SK-N-SH treated with all-trans-retinoic acid at 6 μM for 48 hours (cell line): ENCODE measurements at regions not wholly inside any gene's neighbourhood (a gene's known extent, or its start where the extent isn't known, plus 50 kb on each side); places are given as distances from the start of the nearest gene placed in this dataset.

Experiments used
- ATAC-seq: fragments of 200-7000 bp; cut with Tn5 transposase; 3 replicates; pipeline ENCODE4 v1.9.1; 2020; ENCODE audit warnings: mild to moderate bottlenecking, moderate library complexity
- ARNTL ChIP-seq: fragments of 450-650 bp; formaldehyde crosslinking; IDR thresholded peaks from 2 replicates; pipeline ENCODE4 v1.5.0; 2020; ENCODE audit warnings: low read depth, mild to moderate bottlenecking, moderate library complexity, borderline replicate concordance
- BACH2 ChIP-seq: fragments of 250-450 bp; sonication (Bioruptor Pico); IDR thresholded peaks from 2 replicates; pipeline ENCODE4 v1.9.0; 2021; ENCODE audit warnings: mild to moderate bottlenecking, borderline replicate concordance
- CSDC2 ChIP-seq: fragments of 250-450 bp; sonication (Bioruptor Pico); IDR thresholded peaks from 2 replicates; pipeline ENCODE4 v1.5.0; 2020; ENCODE audit warnings: mild to moderate bottlenecking, moderate library complexity
- ESRRG ChIP-seq: fragments of 250-450 bp; sonication (Bioruptor Pico); IDR thresholded peaks from 2 replicates; pipeline ENCODE4 v1.6.1; 2021; ENCODE audit warnings: mild to moderate bottlenecking
- GLIS3 ChIP-seq: fragments of 250-450 bp; sonication (Bioruptor Pico); IDR thresholded peaks from 2 replicates; pipeline ENCODE4 v1.5.0; 2020; ENCODE audit warnings: mild to moderate bottlenecking, moderate library complexity
- OSR1 ChIP-seq: fragments of 250-450 bp; sonication (Bioruptor Pico); IDR thresholded peaks from 2 replicates; pipeline ENCODE4 v1.8.0; 2022; ENCODE audit warnings: moderate library complexity, mild to moderate bottlenecking, inconsistent platforms
- PPARA ChIP-seq: fragments of 250-450 bp; sonication (Bioruptor Pico); IDR thresholded peaks from 2 replicates; pipeline ENCODE4 v1.5.0; 2020; ENCODE audit warnings: mild to moderate bottlenecking, borderline replicate concordance
- RARB ChIP-seq: fragments of 250-450 bp; sonication (Bioruptor Pico); IDR thresholded peaks from 2 replicates; pipeline ENCODE4 v1.8.0; 2021; ENCODE audit warnings: mild to moderate bottlenecking, moderate library complexity
- SNAI2 ChIP-seq: fragments of 250-450 bp; sonication (Bioruptor Pico); IDR thresholded peaks from 2 replicates; pipeline ENCODE4 v1.5.0; 2020; ENCODE audit warnings: mild to moderate bottlenecking, moderate library complexity
- TCF4 ChIP-seq: fragments of 250-450 bp; sonication (Bioruptor Pico); IDR thresholded peaks from 2 replicates; pipeline ENCODE4 v1.8.0; 2021; ENCODE audit warnings: mild to moderate bottlenecking, moderate library complexity, borderline replicate concordance
- TOX ChIP-seq: fragments of 250-450 bp; sonication (Bioruptor Pico); IDR thresholded peaks from 2 replicates; pipeline ENCODE4 v1.8.0; 2021; ENCODE audit warnings: mild to moderate bottlenecking, moderate library complexity, borderline replicate concordance
- ZFP3 ChIP-seq: fragments of 250-450 bp; sonication (Bioruptor Pico); IDR thresholded peaks from 2 replicates; pipeline ENCODE4 v1.5.0; 2020; ENCODE audit warnings: mild to moderate bottlenecking, moderate library complexity
- ZFP30 ChIP-seq: fragments of 450-650 bp; formaldehyde crosslinking; IDR thresholded peaks from 2 replicates; pipeline ENCODE4 v1.5.0; 2022; ENCODE audit warnings: mild to moderate bottlenecking, moderate library complexity
- ZNF565 ChIP-seq: fragments of 450-650 bp; formaldehyde crosslinking; conservative IDR thresholded peaks from 2 replicates; pipeline ENCODE4 v1.5.0; 2020; ENCODE audit warnings: low read depth, mild to moderate bottlenecking, moderate library complexity
- ZNF70 ChIP-seq: fragments of 450-650 bp; formaldehyde crosslinking; IDR thresholded peaks from 2 replicates; pipeline ENCODE4 v1.5.0; 2020; ENCODE audit warnings: mild to moderate bottlenecking, moderate library complexity
- ZNF8 ChIP-seq: fragments of 450-650 bp; formaldehyde crosslinking; IDR thresholded peaks from 2 replicates; pipeline ENCODE4 v1.5.0; 2020; ENCODE audit warnings: mild to moderate bottlenecking, moderate library complexity
- TF ChIP-seq, protein P1 (sequence below): fragments of 250-450 bp; sonication (Bioruptor Pico); IDR thresholded peaks from 2 replicates; pipeline ENCODE4 v1.5.1; 2021; ENCODE audit warnings: mild to moderate bottlenecking, moderate library complexity
- TF ChIP-seq, protein P2 (sequence below): fragments of 250-450 bp; sonication (Bioruptor Pico); IDR thresholded peaks from 2 replicates; pipeline ENCODE4 v1.8.0; 2021; ENCODE audit warnings: low read depth, mild to moderate bottlenecking, moderate library complexity, borderline replicate concordance
- TF ChIP-seq, protein P3 (sequence below): fragments of 250-450 bp; sonication (Bioruptor Pico); IDR thresholded peaks from 2 replicates; pipeline ENCODE4 v1.5.0; 2020; ENCODE audit warnings: mild to moderate bottlenecking, moderate library complexity
- TF ChIP-seq, protein P4 (sequence below): fragments of 250-450 bp; sonication (Bioruptor Pico); IDR thresholded peaks from 2 replicates; pipeline ENCODE4 v1.5.1; 2020; ENCODE audit warnings: low read depth, mild to moderate bottlenecking, moderate library complexity
- TF ChIP-seq, protein P5 (sequence below): fragments of 250-450 bp; sonication (Bioruptor Pico); IDR thresholded peaks from 2 replicates; pipeline ENCODE4 v1.8.0; 2020; ENCODE audit warnings: mild to moderate bottlenecking, moderate library complexity, borderline replicate concordance

DNA sequence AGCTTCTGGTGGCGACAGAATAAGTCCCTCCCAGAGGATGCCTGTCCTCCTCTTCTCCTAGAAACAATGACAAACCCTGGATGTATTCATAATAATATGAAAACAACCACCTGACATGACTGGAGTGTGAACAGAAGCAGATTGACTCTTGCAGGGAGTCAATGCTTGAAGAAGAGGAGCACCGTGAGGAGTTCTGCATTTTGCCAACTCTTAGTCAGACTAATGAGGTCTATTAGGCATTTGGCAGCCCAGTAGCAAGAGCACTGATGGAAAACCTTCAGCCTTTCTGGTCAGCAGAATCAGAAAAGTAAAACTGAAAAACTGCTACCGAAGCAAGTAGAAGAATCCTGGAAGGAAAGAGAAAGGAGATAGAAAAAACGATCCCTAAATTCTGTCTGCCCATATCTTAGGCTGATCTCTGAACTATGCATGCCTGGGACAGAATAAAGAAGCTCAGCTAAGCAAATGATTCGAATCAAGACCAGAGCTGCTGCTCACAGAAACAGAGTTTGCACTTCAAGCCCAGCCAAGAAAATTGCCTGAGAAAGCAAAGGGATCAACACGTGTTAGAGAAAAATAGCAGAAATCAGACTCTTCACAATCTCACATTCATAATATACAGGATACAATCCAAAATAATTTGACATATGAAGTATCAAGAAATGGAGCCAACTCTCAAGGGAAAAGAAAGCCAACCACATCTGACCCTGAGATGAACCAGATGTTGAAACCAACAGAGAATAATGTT is 69.5 kb upstream of the OSMR start:
- no peak for TF ChIP-seq CSDC2 (CRISPR knock-in tag)
- no peak for TF ChIP-seq TOX (CRISPR knock-in tag)
- TF ChIP-seq, protein P1, sequence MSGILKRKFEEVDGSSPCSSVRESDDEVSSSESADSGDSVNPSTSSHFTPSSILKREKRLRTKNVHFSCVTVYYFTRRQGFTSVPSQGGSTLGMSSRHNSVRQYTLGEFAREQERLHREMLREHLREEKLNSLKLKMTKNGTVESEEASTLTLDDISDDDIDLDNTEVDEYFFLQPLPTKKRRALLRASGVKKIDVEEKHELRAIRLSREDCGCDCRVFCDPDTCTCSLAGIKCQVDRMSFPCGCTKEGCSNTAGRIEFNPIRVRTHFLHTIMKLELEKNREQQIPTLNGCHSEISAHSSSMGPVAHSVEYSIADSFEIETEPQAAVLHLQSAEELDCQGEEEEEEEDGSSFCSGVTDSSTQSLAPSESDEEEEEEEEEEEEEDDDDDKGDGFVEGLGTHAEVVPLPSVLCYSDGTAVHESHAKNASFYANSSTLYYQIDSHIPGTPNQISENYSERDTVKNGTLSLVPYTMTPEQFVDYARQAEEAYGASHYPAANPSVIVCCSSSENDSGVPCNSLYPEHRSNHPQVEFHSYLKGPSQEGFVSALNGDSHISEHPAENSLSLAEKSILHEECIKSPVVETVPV, result no peak
- no peak for TF ChIP-seq BACH2 (CRISPR knock-in tag)
- no peak for TF ChIP-seq SNAI2
- no peak for TF ChIP-seq ESRRG (CRISPR knock-in tag)
- no peak for TF ChIP-seq ZFP3 (CRISPR knock-in tag)
- no peak for TF ChIP-seq GLIS3
- TF ChIP-seq, protein P2, sequence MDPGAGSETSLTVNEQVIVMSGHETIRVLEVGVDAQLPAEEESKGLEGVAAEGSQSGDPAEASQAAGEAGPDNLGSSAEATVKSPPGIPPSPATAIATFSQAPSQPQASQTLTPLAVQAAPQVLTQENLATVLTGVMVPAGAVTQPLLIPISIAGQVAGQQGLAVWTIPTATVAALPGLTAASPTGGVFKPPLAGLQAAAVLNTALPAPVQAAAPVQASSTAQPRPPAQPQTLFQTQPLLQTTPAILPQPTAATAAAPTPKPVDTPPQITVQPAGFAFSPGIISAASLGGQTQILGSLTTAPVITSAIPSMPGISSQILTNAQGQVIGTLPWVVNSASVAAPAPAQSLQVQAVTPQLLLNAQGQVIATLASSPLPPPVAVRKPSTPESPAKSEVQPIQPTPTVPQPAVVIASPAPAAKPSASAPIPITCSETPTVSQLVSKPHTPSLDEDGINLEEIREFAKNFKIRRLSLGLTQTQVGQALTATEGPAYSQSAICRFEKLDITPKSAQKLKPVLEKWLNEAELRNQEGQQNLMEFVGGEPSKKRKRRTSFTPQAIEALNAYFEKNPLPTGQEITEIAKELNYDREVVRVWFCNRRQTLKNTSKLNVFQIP (CRISPR knock-in tag), result no peak
- no peak for TF ChIP-seq ZNF8
- TF ChIP-seq ZFP30 (CRISPR knock-in tag), result no peak
- TF ChIP-seq RARB (CRISPR knock-in tag), result no peak
- TF ChIP-seq OSR1, result no peak
- no peak for TF ChIP-seq TCF4
- ATAC-seq, result no peak

DNA sequence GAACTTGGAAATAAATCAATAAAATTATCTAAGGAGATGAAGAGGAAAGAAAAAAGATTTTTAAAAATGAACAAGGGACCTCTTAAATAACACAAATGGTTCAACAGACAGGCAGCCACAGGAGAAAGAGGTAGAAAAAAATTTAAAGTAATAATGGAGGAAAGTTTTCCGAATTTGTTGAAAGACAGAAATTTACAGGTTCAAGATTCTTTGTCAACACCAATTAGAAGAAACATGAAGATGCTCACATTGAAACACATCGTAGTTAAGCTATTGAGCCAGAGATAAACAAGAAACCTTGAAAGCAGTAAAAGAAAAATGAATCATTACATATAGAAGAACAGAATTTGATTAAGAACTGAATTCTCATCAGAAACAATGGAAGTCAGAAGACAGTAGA is 68.7 kb upstream of the OSMR start:
- TF ChIP-seq SNAI2 (no peak), GLIS3 (no peak), RARB (CRISPR knock-in tag) (no peak), ZFP3 (CRISPR knock-in tag) (no peak), ZNF565 (CRISPR knock-in tag) (no peak), TCF4 (no peak), CSDC2 (CRISPR knock-in tag) (no peak), ZNF8 (no peak), OSR1 (no peak), BACH2 (CRISPR knock-in tag) (no peak), PPARA (CRISPR knock-in tag) (no peak), ZFP30 (CRISPR knock-in tag) (no peak), ARNTL (CRISPR knock-in tag) (no peak), ZNF70 (no peak)
- TF ChIP-seq, protein P3, sequence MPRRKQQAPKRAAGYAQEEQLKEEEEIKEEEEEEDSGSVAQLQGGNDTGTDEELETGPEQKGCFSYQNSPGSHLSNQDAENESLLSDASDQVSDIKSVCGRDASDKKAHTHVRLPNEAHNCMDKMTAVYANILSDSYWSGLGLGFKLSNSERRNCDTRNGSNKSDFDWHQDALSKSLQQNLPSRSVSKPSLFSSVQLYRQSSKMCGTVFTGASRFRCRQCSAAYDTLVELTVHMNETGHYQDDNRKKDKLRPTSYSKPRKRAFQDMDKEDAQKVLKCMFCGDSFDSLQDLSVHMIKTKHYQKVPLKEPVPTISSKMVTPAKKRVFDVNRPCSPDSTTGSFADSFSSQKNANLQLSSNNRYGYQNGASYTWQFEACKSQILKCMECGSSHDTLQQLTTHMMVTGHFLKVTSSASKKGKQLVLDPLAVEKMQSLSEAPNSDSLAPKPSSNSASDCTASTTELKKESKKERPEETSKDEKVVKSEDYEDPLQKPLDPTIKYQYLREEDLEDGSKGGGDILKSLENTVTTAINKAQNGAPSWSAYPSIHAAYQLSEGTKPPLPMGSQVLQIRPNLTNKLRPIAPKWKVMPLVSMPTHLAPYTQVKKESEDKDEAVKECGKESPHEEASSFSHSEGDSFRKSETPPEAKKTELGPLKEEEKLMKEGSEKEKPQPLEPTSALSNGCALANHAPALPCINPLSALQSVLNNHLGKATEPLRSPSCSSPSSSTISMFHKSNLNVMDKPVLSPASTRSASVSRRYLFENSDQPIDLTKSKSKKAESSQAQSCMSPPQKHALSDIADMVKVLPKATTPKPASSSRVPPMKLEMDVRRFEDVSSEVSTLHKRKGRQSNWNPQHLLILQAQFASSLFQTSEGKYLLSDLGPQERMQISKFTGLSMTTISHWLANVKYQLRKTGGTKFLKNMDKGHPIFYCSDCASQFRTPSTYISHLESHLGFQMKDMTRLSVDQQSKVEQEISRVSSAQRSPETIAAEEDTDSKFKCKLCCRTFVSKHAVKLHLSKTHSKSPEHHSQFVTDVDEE, result no peak
- TF ChIP-seq, protein P4, sequence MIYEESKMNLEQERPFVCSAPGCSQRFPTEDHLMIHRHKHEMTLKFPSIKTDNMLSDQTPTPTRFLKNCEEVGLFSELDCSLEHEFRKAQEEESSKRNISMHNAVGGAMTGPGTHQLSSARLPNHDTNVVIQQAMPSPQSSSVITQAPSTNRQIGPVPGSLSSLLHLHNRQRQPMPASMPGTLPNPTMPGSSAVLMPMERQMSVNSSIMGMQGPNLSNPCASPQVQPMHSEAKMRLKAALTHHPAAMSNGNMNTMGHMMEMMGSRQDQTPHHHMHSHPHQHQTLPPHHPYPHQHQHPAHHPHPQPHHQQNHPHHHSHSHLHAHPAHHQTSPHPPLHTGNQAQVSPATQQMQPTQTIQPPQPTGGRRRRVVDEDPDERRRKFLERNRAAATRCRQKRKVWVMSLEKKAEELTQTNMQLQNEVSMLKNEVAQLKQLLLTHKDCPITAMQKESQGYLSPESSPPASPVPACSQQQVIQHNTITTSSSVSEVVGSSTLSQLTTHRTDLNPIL (CRISPR knock-in tag), result no peak
- TF ChIP-seq, protein P5, sequence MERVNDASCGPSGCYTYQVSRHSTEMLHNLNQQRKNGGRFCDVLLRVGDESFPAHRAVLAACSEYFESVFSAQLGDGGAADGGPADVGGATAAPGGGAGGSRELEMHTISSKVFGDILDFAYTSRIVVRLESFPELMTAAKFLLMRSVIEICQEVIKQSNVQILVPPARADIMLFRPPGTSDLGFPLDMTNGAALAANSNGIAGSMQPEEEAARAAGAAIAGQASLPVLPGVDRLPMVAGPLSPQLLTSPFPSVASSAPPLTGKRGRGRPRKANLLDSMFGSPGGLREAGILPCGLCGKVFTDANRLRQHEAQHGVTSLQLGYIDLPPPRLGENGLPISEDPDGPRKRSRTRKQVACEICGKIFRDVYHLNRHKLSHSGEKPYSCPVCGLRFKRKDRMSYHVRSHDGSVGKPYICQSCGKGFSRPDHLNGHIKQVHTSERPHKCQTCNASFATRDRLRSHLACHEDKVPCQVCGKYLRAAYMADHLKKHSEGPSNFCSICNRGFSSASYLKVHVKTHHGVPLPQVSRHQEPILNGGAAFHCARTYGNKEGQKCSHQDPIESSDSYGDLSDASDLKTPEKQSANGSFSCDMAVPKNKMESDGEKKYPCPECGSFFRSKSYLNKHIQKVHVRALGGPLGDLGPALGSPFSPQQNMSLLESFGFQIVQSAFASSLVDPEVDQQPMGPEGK, result no peak
- no peak for ATAC-seq

DNA sequence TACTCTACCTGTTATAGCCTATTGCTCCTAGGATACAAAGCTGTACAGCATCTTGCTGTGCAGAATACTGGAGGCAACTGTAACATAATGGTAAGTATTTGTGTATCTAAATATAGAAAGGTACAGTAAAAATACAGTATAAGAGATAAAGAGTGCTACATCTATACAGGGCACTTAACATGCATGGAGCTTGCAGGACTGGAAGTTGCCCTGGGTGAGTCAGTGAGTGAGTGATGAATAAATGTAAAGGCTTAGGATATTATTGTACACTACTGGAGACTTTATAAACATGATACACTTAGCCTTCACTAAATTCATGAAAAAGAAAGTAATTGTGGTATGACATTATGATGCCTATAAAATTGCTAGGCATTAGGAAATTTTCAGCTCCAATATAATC is 65.5 kb upstream of the OSMR start:
- peak; percentile 21; the same call in 1 of the 3 replicates for ATAC-seq
- TF ChIP-seq ESRRG (CRISPR knock-in tag) (no peak), PPARA (CRISPR knock-in tag) (no peak), CSDC2 (CRISPR knock-in tag) (no peak), ZFP3 (CRISPR knock-in tag) (no peak), RARB (CRISPR knock-in tag) (no peak), ZNF8 (no peak), TOX (CRISPR knock-in tag) (no peak), GLIS3 (no peak), OSR1 (no peak), ZNF70 (no peak)
- TF ChIP-seq, protein P3, result no peak
